ENCODE measurements at regions not wholly inside any gene's neighbourhood (a gene's known extent, or its start where the extent isn't known, plus 50 kb on each side); places are given as distances from the start of the nearest gene placed in this dataset.

DNA sequence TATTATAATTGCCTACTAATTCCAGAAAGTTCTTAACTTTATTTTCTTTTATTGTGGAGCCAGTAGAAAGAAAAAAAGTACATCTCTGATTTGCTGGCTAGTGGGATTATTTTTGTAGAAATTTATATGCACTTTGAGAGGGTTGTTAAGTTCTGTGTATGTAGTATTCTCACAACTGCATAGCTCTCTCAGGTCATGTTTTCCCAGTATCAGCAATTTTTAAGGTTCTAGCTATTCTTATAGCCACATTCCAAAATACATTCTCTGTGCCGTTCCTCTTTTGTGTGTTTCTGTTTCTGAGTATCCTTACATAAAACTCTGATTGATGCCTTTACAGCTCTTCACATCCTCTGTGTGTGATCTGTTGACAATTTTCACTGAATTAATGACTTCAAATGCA lies 199.3 kb upstream of the KYNU start:
- TF ChIP-seq SPI1 (IDR thresholded peaks at IDR 0.05; ENCODE audit: borderline replicate concordance, low read depth) (no peak), POLR2AphosphoS5 (IDR thresholded peaks at IDR 0.05; ENCODE audit: low read depth) (no peak), GABPA (IDR thresholded peaks at IDR 0.05; ENCODE audit: low read depth) (no peak)
- TF ChIP-seq, protein P1, sequence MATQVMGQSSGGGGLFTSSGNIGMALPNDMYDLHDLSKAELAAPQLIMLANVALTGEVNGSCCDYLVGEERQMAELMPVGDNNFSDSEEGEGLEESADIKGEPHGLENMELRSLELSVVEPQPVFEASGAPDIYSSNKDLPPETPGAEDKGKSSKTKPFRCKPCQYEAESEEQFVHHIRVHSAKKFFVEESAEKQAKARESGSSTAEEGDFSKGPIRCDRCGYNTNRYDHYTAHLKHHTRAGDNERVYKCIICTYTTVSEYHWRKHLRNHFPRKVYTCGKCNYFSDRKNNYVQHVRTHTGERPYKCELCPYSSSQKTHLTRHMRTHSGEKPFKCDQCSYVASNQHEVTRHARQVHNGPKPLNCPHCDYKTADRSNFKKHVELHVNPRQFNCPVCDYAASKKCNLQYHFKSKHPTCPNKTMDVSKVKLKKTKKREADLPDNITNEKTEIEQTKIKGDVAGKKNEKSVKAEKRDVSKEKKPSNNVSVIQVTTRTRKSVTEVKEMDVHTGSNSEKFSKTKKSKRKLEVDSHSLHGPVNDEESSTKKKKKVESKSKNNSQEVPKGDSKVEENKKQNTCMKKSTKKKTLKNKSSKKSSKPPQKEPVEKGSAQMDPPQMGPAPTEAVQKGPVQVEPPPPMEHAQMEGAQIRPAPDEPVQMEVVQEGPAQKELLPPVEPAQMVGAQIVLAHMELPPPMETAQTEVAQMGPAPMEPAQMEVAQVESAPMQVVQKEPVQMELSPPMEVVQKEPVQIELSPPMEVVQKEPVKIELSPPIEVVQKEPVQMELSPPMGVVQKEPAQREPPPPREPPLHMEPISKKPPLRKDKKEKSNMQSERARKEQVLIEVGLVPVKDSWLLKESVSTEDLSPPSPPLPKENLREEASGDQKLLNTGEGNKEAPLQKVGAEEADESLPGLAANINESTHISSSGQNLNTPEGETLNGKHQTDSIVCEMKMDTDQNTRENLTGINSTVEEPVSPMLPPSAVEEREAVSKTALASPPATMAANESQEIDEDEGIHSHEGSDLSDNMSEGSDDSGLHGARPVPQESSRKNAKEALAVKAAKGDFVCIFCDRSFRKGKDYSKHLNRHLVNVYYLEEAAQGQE (IDR thresholded peaks at IDR 0.05; ENCODE audit: insufficient replicate concordance, low read depth): no peak
- H3K4me3 ChIP-seq (replicated peaks; ENCODE audit: insufficient read depth, low read length): no peak overlapping the region
- DNase-seq (ENCODE audit: low read depth in 1 of 2, low spot score in 1 of 2): no peak
- no peaks in the 10 kb centered on the region for H3K27me3 ChIP-seq (ENCODE audit: insufficient read depth, poor library complexity, severe bottlenecking)
- H3K27ac ChIP-seq (replicated peaks): no peak overlapping the region

DNA sequence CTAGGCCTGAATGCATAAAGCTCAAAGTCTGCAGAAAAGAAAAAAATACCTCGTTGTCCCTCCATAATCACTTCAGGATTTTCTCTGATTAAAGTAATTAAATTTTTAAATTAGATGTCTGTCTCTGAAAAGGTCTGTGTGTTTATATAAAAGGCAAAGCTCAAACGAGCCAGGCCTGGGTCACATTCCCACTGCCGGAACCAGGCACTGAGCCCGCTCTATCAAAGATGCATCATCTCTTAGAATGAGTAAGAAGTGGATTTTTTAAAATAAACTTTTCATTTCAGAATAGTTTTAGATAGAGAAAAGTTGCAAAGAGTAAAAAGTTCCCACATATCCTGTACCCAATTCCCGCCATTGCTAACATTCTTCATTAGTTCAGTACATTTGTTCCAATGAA lies 202.1 kb upstream of the KYNU start:
- Histone ChIP-seq H3K27ac (replicated peaks) (no peak overlapping the region), H3K27me3 (ENCODE audit: insufficient read depth, poor library complexity, severe bottlenecking) (no peaks in the 10 kb centered on the region), H3K4me3 (replicated peaks; ENCODE audit: insufficient read depth, low read length) (no peak overlapping the region)
- TF ChIP-seq GABPA (IDR thresholded peaks at IDR 0.05; ENCODE audit: low read depth): no peak
- TF ChIP-seq POLR2AphosphoS5 (IDR thresholded peaks at IDR 0.05; ENCODE audit: low read depth): no peak
- TF ChIP-seq, protein P1 (IDR thresholded peaks at IDR 0.05; ENCODE audit: insufficient replicate concordance, low read depth): no peak
- TF ChIP-seq SPI1 (IDR thresholded peaks at IDR 0.05; ENCODE audit: borderline replicate concordance, low read depth): no peak
- TF ChIP-seq, protein P2, sequence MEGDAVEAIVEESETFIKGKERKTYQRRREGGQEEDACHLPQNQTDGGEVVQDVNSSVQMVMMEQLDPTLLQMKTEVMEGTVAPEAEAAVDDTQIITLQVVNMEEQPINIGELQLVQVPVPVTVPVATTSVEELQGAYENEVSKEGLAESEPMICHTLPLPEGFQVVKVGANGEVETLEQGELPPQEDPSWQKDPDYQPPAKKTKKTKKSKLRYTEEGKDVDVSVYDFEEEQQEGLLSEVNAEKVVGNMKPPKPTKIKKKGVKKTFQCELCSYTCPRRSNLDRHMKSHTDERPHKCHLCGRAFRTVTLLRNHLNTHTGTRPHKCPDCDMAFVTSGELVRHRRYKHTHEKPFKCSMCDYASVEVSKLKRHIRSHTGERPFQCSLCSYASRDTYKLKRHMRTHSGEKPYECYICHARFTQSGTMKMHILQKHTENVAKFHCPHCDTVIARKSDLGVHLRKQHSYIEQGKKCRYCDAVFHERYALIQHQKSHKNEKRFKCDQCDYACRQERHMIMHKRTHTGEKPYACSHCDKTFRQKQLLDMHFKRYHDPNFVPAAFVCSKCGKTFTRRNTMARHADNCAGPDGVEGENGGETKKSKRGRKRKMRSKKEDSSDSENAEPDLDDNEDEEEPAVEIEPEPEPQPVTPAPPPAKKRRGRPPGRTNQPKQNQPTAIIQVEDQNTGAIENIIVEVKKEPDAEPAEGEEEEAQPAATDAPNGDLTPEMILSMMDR (IDR thresholded peaks at IDR 0.05; ENCODE audit: insufficient read depth, low read length): no peak
- DNase-seq (ENCODE audit: low read depth in 1 of 2, low spot score in 1 of 2): no peak

DNA sequence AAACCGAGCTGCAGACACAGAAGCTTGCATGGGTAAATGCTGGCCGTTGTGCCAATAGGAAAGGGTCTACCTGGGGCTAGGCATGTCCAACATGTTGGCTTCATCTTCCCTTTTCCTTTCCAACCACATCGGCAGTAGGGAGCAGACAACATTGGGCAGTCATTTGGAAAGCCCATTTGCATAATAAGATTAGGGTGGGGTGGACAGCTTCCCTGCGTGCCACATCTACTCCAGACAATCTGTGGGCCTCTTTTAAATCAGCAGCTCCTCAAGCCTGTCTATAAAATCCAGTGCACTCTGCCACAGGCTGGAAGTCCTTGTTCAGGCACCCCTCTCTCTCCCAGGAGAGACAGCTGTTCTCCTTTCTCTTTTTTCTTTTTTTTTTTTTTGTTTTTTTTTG lies 203.6 kb upstream of the KYNU start:
- no peak overlapping the region for H3K27ac ChIP-seq (replicated peaks)
- TF ChIP-seq POLR2AphosphoS5 (IDR thresholded peaks at IDR 0.05; ENCODE audit: low read depth): no peak
- TF ChIP-seq, protein P2 (IDR thresholded peaks at IDR 0.05; ENCODE audit: insufficient read depth, low read length): no peak
- TF ChIP-seq, protein P1 (IDR thresholded peaks at IDR 0.05; ENCODE audit: insufficient replicate concordance, low read depth): no peak
- no peak for DNase-seq (ENCODE audit: low read depth in 1 of 2, low spot score in 1 of 2)

DNA sequence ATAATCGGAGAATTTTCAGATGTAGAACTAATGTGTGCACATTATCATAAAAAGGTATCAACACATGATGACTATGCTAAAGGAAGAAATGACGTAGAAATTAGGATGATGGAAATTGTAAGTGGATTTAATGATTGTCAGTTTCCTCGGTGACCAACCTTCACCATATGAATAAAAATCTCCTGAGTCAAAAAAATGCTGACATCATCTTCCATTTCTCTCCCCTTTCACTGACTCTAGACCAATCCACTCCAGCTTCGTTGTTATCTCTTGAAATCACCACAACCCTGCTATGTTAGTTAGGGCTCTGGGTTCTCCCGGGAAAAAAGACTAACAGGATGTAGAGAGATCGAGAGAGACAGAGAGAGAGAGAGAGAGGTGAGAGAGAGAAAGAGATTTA lies 204.8 kb upstream of the KYNU start:
- DNase-seq (ENCODE audit: low read depth in 1 of 2, low spot score in 1 of 2): no peak
- TF ChIP-seq SPI1 (IDR thresholded peaks at IDR 0.05; ENCODE audit: borderline replicate concordance, low read depth): no peak
- no peak for TF ChIP-seq POLR2AphosphoS5 (IDR thresholded peaks at IDR 0.05; ENCODE audit: low read depth)
- TF ChIP-seq, protein P2 (IDR thresholded peaks at IDR 0.05; ENCODE audit: insufficient read depth, low read length): no peak
- no peak for TF ChIP-seq GABPA (IDR thresholded peaks at IDR 0.05; ENCODE audit: low read depth)
- TF ChIP-seq, protein P1 (IDR thresholded peaks at IDR 0.05; ENCODE audit: insufficient replicate concordance, low read depth): no peak
- H3K27me3 ChIP-seq (ENCODE audit: insufficient read depth, poor library complexity, severe bottlenecking): no peaks in the 10 kb centered on the region
- no peak overlapping the region for H3K27ac ChIP-seq (replicated peaks)
- H3K4me3 ChIP-seq (replicated peaks; ENCODE audit: insufficient read depth, low read length): no peak overlapping the region

More for the DNA sequence above, 203.6 kb upstream of the KYNU start:
- H3K4me3 ChIP-seq (replicated peaks; ENCODE audit: insufficient read depth, low read length): no peak overlapping the region
- H3K27me3 ChIP-seq (ENCODE audit: insufficient read depth, poor library complexity, severe bottlenecking): no peaks in the 10 kb centered on the region

Data from HL-60 (cell line).